Hepatic stellate cell (primary cell): ENCODE measurements at regions not wholly inside any gene's neighbourhood (a gene's known extent, or its start where the extent isn't known, plus 50 kb on each side); places are given as distances from the start of the nearest gene placed in this dataset.

Experiments used
- DNase-seq: peaks from one replicate; pipeline ENCODE4 v3.0.0; 2011; ENCODE audit warnings: low spot score

DNA sequence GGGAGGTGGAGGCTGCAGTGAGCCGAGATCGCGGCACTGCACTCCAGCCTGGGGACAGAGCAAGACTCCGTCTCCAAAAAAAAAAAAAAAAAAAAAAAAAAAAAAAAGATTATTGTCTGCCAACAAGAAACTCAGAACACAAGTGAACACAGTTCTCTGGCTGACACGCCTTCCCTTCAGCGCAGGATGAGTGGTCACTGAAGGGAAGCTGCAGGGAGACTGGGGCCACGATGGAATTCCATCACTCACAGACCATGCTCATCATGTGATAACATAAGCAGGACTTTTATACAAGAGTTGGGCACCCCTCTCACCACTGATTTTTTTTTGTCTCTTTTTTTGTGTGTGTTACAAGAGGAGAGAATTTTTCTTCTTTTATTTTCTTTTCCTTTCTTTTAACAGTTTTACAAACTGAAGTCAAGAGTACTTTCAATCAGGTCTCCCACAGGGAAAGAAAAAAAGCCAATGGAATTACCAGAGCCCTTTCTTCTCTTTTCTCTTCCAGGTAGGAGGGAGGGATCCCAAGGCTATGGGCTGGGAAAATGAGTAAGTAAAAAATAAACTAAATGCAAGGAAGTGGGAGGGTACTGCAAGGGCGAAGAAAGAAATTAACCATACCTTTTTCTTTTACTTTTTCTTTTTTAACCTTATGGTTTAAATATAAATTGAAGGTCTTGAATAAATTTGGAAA is 435.6 kb downstream of the GPM6A start:
- no peak for DNase-seq

DNA sequence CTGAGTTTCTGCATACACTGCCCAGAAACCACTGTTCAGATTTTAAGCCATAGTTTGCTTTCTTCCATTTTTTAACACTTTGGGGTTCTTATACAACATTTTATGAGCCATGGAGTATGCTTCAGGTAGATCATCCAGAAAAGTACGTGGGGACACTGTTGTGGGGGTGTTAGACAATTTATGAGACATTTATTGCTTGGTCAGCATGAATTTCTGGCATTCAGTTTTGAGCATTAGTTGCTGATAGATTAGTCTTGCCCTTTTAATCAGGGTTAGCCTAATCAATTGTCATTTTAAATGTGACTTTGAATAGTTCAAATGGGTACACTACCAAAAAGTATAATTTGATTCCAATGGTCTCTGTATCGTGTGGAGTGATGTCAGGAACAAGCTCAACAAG is 434.9 kb downstream of the GPM6A start:
- DNase-seq, result no peak

DNA sequence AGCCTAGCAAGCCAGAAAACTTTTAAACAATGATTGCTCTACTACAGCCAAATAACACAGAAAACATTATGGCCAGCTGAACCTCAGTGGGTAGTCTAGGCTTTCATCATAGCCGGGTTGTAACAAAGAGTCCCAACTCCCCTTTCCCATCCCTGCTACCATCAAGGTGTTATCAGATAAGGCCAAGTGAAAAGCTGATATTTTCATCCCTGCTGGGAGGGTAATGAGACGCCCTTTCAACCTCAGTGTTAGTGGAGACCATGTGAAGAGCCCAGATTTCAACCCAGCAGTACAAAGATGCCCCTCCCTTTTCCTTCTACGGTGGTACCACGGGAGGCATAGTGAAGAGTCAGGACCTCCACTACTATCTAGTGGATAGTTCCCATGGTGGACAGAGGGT is 433.7 kb downstream of the GPM6A start:
- DNase-seq, result no peak

DNA sequence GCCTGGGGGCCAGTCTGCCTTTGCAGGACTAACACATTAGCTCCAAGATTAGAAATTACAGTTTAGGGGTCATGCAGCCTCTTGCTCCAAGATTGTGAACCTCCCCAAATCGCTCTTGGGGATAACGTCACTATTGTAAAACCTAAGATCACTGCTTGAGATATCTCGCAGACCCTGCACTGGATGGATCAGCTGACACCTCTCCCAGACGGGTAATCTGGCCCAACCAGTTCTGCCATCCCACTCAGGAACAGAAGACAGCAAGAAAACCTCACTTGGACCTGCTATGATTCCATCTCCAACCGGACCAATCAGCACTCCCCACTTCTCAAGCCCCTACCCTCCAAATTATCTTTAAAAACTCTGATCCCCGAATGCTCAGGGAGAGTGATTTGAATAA is 431.2 kb downstream of the GPM6A start:
- DNase-seq, result no peak

DNA sequence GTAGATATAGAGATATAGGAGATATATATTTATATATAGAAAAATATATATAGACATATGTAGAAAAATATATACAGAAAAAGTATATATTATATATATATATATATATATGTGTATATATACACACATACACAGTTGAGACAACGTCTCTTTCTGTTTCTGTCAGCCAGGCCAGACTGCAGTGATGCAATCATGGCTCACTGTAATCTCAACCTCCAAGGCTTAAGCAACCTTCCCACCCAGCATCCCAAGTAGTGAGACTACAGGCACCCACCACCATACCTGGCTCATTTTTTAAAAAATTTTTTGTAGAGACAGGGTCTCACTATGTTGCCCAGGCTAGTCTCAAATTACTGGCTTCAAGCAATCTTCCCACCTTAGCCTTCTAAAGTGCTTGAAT is 426.3 kb downstream of the GPM6A start:
- DNase-seq, result no peak

DNA sequence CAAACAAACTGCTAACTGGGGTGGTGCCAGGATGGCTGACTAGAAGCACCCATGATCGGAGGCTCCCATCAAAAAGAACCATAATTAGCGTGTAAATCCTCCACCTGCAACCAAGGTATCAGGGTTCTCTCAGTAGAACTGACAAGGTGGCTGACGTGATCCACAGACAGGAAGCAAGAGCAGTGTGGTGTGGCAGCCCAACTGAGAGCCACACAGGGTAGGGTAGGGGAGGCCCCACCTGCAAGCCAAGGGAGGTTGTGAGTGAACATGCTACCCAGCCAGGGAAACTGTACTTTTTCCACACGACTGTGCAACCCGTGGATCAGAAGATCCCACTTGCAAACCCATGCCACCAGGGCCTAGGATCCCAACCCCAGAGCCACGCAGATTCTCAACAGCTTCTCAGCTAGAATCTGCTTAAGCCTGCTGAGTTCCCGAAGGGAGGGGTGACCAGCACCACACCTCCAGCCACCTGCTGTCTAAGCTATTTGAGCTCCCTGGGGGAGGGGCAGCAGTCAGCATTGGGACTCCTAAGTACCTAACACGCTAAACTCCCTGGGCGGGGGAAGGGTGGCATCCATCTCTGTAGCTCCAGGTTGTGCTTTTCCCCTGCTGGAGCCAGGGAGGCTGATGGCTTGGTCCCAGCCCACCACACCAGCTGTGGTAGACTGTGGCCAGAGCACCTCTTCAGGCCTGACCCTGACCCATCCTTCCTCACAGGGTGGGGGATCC is 425.1 kb downstream of the GPM6A start:
- no peak for DNase-seq

DNA sequence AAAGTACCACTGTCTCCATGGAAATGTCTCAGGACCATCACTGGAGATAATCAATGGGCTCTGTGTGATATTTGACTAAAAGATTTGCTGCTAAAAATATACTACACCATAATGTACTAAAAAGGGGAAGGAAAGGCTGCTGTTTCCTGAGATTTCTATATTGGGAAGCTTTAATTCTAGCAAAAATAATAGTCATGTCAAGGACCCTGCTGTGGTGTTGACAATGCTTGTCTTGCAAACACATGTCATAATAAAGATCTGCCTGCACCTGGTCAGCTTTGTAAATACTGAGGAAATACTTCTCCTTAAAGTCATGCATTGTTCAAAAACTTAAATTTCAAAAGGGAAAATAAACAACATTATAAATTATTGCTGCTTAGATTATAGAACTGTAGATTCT is 417.9 kb downstream of the GPM6A start:
- no peak for DNase-seq

DNA sequence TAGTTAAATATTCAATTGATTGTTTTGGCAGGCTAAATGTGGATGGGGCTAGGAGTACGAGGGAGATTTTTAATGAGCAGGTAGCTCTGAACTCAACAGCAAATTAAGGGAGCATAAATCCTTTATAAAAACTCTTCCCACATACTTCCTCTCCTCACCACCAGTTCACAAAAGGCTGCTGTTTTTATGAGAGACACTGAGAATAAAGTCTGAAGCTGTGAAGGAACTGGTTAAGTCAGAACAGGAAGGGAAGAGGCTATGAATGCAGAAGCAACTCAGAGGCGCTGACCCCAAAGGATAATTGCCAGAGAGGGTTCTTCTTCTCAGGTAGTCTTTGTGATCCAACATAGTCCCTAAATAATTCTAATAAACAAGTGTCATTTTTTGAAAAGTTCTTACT is 406.1 kb downstream of the GPM6A start:
- no peak for DNase-seq

DNA sequence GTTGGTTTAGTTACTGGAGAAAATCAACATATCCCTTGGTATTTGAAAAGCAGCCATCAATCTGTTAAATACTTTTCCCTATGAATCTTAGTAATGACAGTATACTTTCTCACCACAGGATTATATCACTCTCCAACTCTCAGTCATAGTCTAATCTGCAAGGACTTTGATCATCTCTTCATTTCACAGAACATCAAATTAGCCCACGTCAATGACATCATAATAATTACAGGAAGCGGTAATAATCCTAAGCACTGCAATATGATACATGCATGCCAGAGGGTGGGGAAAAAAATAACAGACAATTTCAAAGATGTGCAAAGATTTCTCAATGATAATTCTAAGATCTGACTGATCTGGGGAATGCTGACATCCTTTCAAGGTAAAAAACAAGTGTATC is 404.1 kb downstream of the GPM6A start:
- DNase-seq, result no peak

DNA sequence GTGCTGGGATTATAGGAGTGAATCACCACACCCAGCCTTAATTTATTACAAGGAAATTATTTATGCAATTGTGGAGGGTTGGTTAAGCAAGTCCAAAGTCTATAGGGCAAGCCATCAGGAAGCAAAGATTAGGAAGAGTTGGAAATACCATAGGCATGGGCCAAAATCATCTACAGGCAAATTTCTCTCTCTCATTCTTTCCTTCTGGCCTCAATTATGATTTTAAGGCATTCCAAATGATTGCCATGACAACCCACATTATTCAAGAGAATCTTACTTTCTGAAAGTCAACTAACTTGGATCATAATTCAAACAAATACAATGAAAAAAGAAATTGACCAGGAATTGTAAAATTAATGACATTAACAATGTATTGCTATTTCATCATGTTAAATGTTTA is 400.8 kb downstream of the GPM6A start:
- DNase-seq, result no peak

DNA sequence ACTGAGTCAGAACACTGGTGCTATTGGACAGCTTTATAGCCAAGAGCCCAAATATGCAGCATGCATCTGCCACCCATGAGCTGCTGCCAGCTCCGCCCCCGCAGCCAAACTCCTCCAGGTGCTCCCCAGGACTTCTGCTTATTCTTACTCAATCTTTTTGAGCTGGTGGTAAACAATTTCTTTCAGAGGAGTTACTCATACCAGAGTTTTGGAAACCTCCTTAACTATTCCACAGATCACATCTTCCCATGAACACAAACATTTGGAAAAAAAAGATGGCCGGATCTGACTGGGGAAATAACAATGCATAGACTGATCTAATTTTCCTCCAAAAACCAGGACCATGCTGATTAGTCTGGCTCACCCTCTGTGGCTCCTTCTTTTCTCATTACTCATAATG is 399.9 kb downstream of the GPM6A start:
- no peak for DNase-seq

DNA sequence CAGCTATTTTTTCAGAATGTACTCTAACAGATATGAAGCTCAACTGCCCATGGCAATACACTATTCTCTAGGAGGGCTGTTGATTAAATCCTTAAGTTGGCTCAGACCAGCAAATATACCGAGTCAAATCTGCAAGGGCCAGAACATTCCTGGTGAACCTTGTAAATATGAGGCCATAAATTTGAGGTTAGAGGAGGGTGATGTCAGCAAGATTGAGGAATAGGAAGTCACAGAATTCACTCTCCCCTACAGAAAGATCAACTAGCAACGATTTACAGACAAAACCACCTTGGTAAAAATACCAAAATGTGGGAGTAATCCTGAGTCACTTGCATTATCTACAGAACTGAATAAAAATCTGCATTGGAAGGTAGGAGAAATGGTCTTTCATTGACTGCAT is 399.3 kb downstream of the GPM6A start:
- no peak for DNase-seq

DNA sequence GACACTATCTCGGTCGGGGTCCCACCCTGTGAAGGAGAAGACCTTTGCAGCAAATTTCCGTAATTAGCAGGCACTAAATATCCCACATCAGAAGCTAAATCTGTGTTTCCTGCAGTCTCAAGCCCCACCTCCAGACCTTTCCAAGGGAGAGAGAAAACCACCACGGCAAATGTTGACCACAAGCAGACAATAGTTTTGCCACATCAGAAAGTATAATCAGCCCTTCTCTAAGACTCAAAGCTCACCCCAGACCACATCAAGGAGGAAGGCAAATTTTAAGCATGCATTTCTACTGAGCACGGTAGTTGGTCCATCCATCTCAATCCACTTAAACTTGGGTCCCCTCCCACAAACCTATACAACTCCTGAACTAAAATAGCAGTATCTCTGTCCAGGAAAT is 398.5 kb downstream of the GPM6A start:
- DNase-seq, result no peak

DNA sequence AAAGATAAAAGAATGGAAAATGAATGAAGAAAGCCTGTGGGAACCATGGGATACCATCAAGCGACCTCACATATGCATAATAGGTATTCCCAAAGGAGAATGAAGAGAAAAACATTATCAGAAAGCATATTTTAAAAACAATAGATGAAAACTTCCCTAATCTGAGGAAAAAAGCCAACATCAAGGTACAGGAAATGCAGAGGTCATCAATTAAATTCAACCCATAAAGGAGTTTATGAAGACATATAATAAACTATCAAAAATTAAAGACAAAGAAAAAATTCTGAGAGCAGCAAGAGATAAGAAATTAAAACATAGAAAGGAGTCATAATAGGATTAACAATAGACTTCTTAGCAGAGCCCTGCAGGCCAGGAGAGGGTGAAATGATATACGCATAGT is 397.5 kb downstream of the GPM6A start:
- no peak for DNase-seq

DNA sequence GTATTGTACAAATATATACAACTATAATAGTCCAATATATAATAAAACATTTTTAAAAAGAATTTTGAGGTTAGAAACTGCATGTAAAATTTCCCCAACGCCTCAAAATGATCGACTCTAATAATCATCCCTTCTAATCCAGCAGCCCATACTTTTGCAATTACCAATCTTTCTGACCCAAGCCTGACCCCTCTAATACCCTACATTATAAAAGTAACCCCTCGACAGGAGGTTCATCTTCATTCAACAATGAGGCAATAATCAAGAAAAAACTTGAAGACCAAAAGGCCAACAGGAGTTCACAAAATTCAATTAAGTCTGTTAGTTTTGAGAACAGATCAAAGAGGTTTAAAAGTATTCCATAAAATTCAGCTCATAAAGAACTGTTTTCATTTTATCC is 393.5 kb downstream of the GPM6A start:
- no peak for DNase-seq

DNA sequence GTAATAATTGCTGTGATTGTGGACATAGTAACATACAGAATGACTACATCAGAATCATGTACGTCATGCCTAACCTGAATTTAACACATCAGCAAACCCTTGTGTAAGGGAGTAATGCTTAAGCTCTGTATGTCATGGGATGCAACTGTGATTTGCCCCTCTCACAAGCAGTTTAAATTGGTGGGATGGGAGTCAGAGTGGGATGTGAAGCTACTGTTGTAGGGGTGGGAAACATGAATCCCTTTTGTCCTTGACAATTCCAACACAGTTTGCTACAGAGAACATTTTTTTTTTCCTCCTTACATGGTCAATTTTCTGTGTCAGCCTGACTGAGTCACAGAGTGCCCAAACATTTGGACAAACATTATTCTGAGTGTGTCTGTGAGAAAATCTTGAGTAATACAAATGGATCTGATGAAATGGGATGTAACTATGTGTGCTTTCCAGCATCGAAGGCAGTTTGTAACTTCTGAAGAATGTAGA is 392.8 kb downstream of the GPM6A start:
- peak; percentile 44 for DNase-seq

DNA sequence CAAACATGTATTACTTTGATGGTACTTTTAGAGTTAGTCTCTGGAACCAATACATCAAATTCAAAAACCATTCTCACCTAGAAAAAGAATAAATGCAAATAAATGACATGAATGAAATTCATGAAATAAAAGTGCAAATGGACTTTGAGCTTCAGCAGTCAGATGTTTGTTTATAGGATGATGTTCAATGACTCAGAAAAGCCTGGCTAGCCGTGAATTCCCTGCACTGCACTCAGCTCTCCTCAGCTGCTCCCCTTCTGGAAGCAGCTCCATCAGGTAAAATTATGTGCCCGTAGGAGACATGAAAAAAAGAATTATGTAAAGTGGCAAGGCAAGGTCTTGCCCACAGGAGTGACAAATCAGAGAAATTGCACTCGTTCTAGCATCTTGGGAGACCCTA is 390.6 kb downstream of the GPM6A start:
- peak; percentile 26 for DNase-seq

DNA sequence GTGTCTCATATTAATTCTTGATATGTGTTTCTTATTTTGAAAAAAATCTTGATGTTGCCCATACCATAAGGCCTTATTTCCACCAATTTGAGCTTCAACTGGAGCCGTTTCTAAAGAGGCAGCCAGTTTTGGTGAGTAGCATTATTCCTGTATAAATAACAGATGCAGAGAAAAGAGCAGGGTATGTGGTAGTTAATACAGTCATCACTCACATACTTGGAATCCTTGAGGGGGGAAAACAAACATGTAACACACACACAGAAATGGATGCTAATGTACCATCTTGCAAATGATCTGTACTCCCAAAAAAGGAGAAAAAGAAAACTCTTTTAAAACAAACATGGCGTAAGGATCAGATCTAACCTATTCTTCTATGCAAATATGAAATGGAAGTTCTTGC is 389.7 kb downstream of the GPM6A start:
- peak; percentile 44 for DNase-seq

DNA sequence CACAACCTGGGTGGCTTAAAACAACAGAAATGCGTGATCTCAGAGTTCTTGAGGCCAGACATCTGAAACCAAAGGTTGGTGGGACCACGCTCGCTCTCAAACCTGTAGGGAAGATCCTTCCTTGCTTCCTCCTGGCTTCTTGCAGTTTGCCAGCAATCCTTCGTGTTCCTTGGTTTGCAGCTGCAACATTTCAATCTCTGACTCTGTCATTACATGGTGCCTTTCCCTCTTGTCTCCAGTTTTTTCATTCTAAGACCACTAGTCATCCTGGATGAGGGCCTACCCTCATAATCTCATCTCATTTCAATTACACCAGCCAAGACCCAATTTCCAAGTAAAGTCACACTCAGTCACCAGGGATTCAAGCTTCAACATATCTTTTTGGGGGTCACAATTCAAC is 388.0 kb downstream of the GPM6A start:
- DNase-seq, result no peak

DNA sequence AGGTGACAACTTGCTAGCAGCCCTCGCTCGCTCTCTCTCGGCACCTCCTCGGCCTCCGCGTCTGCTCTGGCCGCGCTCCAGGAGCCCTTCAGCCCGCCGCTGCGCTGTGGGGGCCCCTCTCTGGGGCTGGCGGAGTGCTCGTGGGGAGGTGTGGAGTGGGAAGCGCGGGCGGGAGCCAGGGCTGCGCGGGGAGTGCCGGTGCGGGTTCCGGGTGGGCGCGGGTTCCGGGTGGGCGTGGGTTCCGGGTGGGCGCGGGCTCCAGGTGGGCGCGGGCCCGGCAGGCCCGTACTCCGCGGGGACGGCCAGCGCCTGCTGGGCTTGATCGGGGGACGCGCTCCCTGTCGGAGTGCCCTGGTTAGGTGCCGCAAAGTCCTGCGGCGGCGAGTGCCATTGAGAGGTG is 384.3 kb downstream of the GPM6A start:
- DNase-seq, result no peak

DNA sequence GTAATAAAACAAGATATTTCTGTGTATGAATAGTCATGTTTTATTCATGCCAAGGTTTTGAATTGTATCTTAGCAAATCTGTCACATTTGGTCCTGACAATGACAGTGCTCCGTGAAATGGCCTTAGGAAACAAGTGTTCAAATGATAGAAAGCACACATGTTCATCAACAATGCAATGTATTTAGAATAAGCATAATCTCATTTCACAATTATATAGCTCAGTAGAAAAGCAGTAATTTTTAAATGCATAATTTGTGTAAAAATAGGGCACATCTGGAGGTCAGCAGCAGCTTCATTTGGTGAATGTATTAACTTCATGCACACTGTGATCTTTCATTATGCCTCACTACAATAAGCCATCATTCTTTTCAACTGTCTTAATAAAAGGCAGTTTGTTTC is 380.4 kb downstream of the GPM6A start:
- no peak for DNase-seq

DNA sequence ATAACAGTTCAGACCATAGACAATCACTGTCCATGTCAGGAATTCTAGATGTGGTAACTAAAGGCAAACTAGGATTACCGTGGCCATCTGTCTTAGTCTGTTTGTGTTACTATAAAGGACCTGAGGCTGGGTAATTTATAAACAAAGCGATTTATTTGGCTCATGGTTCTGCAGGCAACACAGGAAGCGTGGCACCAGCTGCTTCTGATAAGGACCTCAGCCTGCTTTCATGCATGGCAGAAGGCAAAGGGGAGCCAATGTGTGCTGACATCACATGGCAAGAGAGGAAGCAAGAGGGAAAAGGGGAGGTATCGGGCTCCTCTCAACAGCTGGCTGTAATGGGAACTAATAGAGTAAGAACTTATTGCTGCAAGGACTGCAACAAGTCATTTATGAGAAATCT is 376.7 kb downstream of the GPM6A start:
- no peak for DNase-seq

DNA sequence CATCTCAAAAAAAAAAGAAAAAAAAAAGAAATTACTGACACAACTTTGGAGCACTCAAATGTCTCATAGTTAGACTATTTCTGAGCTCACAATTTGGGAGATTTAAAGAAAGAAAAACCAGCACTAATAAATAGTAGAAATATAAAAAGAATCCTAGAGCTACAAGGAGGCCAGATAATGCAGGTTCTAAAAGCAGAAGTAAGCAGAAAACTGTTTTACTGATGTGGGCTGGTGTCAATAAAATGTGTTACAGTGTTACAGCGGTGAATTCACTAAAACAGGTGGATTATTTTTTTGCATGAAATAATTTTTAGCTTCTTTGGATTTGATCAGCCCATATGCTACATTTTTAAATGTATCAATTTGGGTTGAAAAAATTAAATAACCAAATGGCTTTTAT is 375.9 kb downstream of the GPM6A start:
- no peak for DNase-seq

DNA sequence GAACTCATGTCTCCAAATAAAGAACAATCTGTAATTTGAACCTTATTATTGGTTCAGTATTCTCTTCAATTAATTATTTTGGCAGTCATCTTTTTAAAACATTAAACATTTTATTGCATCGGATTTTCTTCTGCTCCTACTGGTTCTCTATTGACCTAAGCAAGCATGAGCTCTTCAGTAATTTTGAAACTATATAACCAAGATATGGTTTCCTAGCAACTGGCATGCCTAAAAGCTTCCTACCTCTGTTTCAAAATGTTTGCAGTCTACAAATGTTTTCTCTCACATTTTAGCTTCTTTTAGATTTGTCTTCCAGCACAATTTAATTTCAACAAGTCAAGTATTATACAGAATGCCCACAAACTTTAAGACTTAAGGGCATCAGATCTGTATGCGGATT is 371.3 kb downstream of the GPM6A start:
- no peak for DNase-seq
